ENCODE measurements at regions not wholly inside any gene's neighbourhood (a gene's known extent, or its start where the extent isn't known, plus 50 kb on each side); places are given as distances from the start of the nearest gene placed in this dataset.

DNA sequence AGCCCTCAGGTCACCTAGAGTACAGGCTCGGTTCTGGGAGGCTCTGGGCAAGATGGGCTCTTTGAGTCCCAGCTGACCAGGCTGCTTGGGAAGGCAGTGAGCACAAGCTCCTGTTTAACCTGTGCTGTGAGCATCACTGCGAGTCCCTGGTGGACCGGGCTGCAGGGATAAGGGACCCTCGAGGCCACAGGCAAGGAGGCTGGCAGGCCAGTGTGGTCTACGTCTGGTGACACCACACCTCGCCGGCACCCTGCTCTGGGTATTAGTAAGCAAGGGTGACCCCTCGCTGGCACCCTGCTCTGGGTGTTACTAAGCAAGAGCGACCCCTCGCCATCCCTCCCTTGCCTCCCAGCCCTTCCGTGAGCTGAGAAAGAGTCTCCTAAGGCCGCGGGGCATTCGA is 125.9 kb upstream of the FOXD4L5 start:
- TF ChIP-seq POLR2A (IDR thresholded peaks at IDR 0.05): no peak
- TF ChIP-seq CTCF (IDR thresholded peaks at IDR 0.05): no peak

Measured in esophagus squamous epithelium (tissue), 4 donors.